AG09309 (cell line): ENCODE measurements at regions not wholly inside any gene's neighbourhood (a gene's known extent, or its start where the extent isn't known, plus 50 kb on each side); places are given as distances from the start of the nearest gene placed in this dataset.

Experiments used
- DNase-seq: peaks from one replicate; pipeline ENCODE4 v3.0.0-alpha.2; 2010; ENCODE audit warnings: low read depth
- H3K4me3 ChIP-seq: 2 replicates; pipeline ENCODE4 v1.5.1; 2011; ENCODE audit warnings: mild to moderate bottlenecking, low read depth, low read length, moderate library complexity; ENCODE audit not compliant: control insufficient read depth
- CTCF ChIP-seq: IDR thresholded peaks from 2 replicates; pipeline ENCODE4 v1.5.1; 2011; ENCODE audit warnings: mild to moderate bottlenecking, low read depth, low read length, inconsistent platforms; ENCODE audit not compliant: insufficient read depth, control insufficient read depth; ENCODE audit errors: missing control alignments

- no peak for DNase-seq
- no peak overlapping the region for H3K4me3 ChIP-seq
- no peak for TF ChIP-seq CTCF
These were observed 96.6 kb upstream of the PROKR2 start for GRCh38 chr20:5413394-5413793.

- H3K4me3 ChIP-seq: no peak overlapping the region
- no peak for TF ChIP-seq CTCF
- no peak for DNase-seq
These were observed 93.7 kb upstream of the PROKR2 start for GRCh38 chr20:5410470-5410869.

GRCh38 chr20:5402903-5403531 lies 86.3 kb upstream of the PROKR2 start:
- peak; percentile 54 for TF ChIP-seq CTCF
- no peak overlapping the region for H3K4me3 ChIP-seq
- no peak for DNase-seq

GRCh38 chr20:5401277-5401875 lies 84.6 kb upstream of the PROKR2 start:
- H3K4me3 ChIP-seq: no peak overlapping the region
- TF ChIP-seq CTCF: no peak
- no peak for DNase-seq

- DNase-seq: no peak
- no peak for TF ChIP-seq CTCF
- H3K4me3 ChIP-seq: no peak overlapping the region
These were observed 83.5 kb upstream of the PROKR2 start for GRCh38 chr20:5400164-5400762.

GRCh38 chr20:5397393-5397792 lies 80.6 kb upstream of the PROKR2 start:
- no peak for TF ChIP-seq CTCF
- H3K4me3 ChIP-seq: no peak overlapping the region
- no peak for DNase-seq
